Glomerular endothelial cell (primary cell): ENCODE measurements at regions not wholly inside any gene's neighbourhood (a gene's known extent, or its start where the extent isn't known, plus 50 kb on each side); places are given as distances from the start of the nearest gene placed in this dataset.

Source experiments
- DNase-seq: peaks from one replicate; pipeline ENCODE4 v3.0.0-alpha.2; 2011; ENCODE audit warnings: low read depth, low spot score; ENCODE audit errors: extremely low read depth

DNA sequence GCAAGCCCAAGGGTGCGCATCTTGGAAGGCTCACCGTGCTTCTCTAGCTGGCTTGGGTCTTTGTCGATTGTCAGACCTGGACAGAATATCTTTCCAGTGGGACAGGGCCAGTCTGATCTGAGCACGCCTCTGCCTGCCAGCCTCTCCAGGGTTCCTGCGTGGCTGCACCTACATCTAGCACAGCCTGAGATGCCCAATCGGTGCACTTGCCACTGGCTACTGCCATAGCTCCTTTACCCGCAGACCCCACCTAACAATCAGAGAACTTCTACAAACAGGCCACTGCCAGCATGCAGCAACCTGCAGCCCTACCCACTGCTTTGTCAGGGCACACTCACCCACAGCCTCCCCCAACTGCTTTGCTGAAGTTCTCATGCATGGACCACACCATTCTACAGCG, 56.7 kb upstream of the PHACTR3 start:
- DNase-seq, result no peak
